Body of pancreas (tissue), 4 donors: ENCODE measurements at regions not wholly inside any gene's neighbourhood (a gene's known extent, or its start where the extent isn't known, plus 50 kb on each side); places are given as distances from the start of the nearest gene placed in this dataset.

Source experiments
- POLR2A ChIP-seq, 3 donors: fragments of 450-650 bp; IDR thresholded peaks; one replicate each; pipeline ENCODE4 v1.6.1; 2016; ENCODE audit warnings: antibody characterized with exemption in 3 of 3, mild to moderate bottlenecking in 2 of 3
- TF ChIP-seq, protein P1 (sequence below), 7 experiments: fragments of 450-650 bp in 4 of 7; fragments of 200-600 bp in 3 of 7; sonication (generic) in 3 of 7; IDR thresholded peaks; one replicate each; pipeline ENCODE4 v1.5.1; 2016 to 2019; ENCODE audit warnings: antibody characterized with exemption in 7 of 7

DNA sequence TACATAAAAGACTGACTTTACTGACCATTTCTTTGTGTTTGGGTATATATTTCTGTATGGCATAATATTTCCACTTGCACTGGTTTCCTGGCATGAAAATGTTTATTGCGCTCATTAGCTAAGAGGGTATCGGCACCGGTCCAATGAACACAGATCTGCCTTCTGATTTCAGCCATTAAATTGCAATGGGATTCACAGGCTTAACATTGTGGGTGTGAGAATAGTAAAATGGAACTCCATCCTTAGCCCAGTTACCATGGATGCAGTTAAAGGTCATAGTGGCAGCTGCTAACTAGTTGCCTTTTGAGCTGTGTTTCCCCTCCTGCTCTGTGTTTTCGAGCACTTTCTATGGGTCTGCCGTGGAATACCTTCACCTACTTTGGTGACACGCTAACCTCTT is 352.6 kb upstream of the POU3F3 start:
- TF ChIP-seq, protein P1, sequence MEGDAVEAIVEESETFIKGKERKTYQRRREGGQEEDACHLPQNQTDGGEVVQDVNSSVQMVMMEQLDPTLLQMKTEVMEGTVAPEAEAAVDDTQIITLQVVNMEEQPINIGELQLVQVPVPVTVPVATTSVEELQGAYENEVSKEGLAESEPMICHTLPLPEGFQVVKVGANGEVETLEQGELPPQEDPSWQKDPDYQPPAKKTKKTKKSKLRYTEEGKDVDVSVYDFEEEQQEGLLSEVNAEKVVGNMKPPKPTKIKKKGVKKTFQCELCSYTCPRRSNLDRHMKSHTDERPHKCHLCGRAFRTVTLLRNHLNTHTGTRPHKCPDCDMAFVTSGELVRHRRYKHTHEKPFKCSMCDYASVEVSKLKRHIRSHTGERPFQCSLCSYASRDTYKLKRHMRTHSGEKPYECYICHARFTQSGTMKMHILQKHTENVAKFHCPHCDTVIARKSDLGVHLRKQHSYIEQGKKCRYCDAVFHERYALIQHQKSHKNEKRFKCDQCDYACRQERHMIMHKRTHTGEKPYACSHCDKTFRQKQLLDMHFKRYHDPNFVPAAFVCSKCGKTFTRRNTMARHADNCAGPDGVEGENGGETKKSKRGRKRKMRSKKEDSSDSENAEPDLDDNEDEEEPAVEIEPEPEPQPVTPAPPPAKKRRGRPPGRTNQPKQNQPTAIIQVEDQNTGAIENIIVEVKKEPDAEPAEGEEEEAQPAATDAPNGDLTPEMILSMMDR (IDR thresholded peaks at IDR 0.05), result no peak
- no peak for TF ChIP-seq POLR2A (IDR thresholded peaks at IDR 0.05)
